ENCODE measurements at regions not wholly inside any gene's neighbourhood (a gene's known extent, or its start where the extent isn't known, plus 50 kb on each side); places are given as distances from the start of the nearest gene placed in this dataset.

- POLR2A ChIA-PET: no interaction called here
- DNase-seq (ENCODE audit: extremely low spot score): no peak
- TF ChIP-seq CTCF (IDR thresholded peaks at IDR 0.05; ENCODE audit: control extremely low read depth, extremely low read depth, low read depth, missing control alignments): no peak
- CTCF ChIA-PET: interaction anchor here (1.1 to 2.1 kb wide), 2 partner anchors 10 kb away, joined by 3 to 8 read pairs; no protein-coding TSS in a partner anchor
These were observed 52.6 kb upstream of the SP8 start for GRCh38 chr7:20839196-20839735.

- POLR2A ChIA-PET: no interaction called here
- no peak for DNase-seq (ENCODE audit: extremely low spot score)
- CTCF ChIA-PET: no interaction called here
These were observed 53.3 kb upstream of the SP8 start for GRCh38 chr7:20839987-20840386.

GRCh38 chr7:20846791-20847190 lies 60.1 kb upstream of the SP8 start:
- no peak for DNase-seq (ENCODE audit: extremely low spot score)
- TF ChIP-seq CTCF (IDR thresholded peaks at IDR 0.05; ENCODE audit: control extremely low read depth, extremely low read depth, low read depth, missing control alignments): no peak
- ChIA-PET POLR2A (no interaction called here), CTCF (interaction anchor here (1.3 kb wide), 1 partner anchor 11 kb away, joined by 3 read pairs; no protein-coding TSS in a partner anchor)

More at GRCh38 chr7:20839987-20840386, 53.3 kb upstream of the SP8 start:
- no peak for TF ChIP-seq CTCF (IDR thresholded peaks at IDR 0.05; ENCODE audit: control extremely low read depth, extremely low read depth, low read depth, missing control alignments)

- TF ChIP-seq CTCF (IDR thresholded peaks at IDR 0.05; ENCODE audit: control extremely low read depth, extremely low read depth, low read depth, missing control alignments): no peak
- ChIA-PET CTCF (interaction anchor here (1.4 to 1.5 kb wide), 2 partner anchors 9 to 27 kb away, joined by 3 read pairs; no protein-coding TSS in a partner anchor), POLR2A (no interaction called here)
- no peak for DNase-seq (ENCODE audit: extremely low spot score)
These were observed 72.3 kb upstream of the SP8 start for GRCh38 chr7:20858951-20859350.

GRCh38 chr7:20861468-20861867 lies 74.8 kb upstream of the SP8 start:
- ChIA-PET CTCF (interaction anchor here (1.6 kb wide), 1 partner anchor 12 kb away, joined by 6 read pairs; no protein-coding TSS in a partner anchor), POLR2A (no interaction called here)
- DNase-seq (ENCODE audit: extremely low spot score): no peak
- no peak for TF ChIP-seq CTCF (IDR thresholded peaks at IDR 0.05; ENCODE audit: control extremely low read depth, extremely low read depth, low read depth, missing control alignments)

GRCh38 chr7:20862554-20862953 lies 75.9 kb upstream of the SP8 start:
- POLR2A ChIA-PET: no interaction called here
- CTCF ChIA-PET: interaction anchor here (1.1 to 1.6 kb wide), 2 partner anchors 13 to 20 kb away, joined by 3 to 6 read pairs; no protein-coding TSS in a partner anchor
- no peak for TF ChIP-seq CTCF (IDR thresholded peaks at IDR 0.05; ENCODE audit: control extremely low read depth, extremely low read depth, low read depth, missing control alignments)
- no peak for DNase-seq (ENCODE audit: extremely low spot score)
